Activated CD4-positive, alpha-beta T cell treated with anti-CD3 and anti-CD28 coated beads for 1 hour (primary cell): ENCODE measurements at regions not wholly inside any gene's neighbourhood (a gene's known extent, or its start where the extent isn't known, plus 50 kb on each side); places are given as distances from the start of the nearest gene placed in this dataset.
"Not testable (repeated sequence)": the region's sequence is repeated elsewhere in the genome, so short reads cannot be mapped to it uniquely, and the experiment has no call there.

Source experiments
- DNase-seq: peaks from one replicate; pipeline ENCODE4 v3.0.0-alpha.2; 2020

DNA sequence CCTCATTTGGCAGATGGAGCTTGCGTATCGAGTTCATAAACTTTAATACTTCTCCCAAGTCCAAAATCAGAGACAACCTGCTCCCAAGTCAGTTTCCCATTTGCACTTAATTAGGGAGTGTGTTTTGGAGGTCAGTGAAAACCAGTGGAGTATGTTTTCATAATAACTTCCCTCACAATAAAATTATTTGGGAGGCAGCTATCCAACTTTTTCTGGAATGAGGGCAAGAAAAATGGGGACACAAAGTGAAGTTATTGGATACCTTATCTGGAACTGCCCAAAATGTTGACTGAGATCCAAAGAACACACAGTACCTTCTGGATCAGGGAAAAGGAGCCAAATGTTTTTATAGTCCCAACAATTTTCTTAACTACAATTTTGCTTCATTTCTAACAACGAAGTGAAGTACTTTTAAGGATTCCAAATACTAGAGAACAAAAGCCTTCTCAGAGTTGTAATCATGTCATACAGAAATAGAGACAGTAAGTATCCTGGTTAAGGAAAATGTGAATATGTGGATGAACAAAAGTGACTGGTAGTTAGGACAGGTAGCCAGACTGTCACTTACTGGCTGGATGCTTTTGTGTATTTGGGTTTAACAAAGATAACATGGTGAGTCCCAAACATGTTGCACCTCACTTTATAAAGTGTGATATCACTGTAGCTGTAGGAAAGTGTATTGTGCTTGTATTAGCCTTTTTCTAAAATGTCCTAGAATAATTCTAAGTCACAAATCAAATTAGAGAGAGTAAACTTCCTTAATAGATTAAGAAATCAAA, 325.0 kb downstream of the HLX start:
- DNase-seq: no peak

GRCh38 chr1:221206076-221206475, 326.8 kb downstream of the HLX start:
- DNase-seq: no peak

DNA sequence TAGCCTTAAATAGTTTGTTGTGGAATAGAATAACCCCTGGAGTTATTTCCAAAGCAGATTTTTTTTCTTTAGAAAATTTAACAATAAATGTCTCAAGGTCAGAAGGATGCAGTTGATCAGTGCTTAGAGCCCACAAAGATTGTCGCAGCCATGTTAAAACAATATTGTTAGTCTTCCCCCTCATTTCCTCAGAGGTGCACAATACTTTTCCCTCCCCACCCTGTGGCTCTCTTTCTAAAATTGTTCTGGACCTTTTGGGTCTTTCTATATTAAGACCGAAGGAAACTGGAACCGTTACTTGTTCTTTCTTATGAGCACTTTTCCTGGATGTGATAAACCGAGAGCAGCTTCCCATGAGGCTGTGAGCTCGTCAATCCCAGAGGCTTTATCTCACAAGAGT, 333.7 kb downstream of the HLX start:
- no peak for DNase-seq

DNA sequence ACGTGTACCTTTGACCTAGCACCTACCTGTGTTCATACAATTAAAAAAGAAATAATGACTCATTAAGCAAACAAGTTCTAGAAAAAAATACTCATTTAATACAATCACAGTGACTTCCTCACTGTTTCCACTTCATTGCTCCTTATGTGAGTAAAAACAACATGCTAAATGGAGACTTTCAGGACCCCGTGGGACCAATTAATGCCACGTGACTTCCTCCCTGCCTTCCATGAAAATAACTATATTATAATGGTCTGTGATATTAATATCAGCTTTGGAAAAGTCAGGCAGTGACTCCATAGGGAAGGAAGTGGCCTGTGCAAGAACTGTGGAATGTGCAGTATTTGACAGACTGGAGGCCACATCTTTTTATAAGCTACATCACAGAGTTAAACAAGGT, 337.8 kb downstream of the HLX start:
- DNase-seq: no peak

DNA sequence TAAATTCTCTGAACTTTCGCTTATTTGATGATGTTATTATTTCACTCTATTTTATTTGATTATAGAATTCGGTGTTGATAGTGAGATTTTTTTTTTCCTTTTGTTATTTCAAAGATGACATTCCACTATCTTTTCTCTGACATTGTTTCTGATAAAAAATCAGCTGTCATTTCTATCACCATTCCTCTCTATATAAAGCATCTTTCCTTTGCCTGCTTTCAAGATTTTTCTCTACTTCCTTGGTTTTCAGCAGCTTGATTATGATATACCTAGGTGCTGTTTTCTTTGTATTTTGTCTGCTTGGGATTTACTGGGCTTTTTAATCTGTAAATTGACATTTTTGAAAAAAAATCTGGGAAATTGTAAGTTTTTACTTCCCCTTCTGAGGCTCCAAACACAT, 344.0 kb downstream of the HLX start:
- no peak for DNase-seq

GRCh38 chr1:221227460-221227859, 348.2 kb downstream of the HLX start:
- DNase-seq: no peak

GRCh38 chr1:221227872-221228337, 348.7 kb downstream of the HLX start:
- DNase-seq: no peak

DNA sequence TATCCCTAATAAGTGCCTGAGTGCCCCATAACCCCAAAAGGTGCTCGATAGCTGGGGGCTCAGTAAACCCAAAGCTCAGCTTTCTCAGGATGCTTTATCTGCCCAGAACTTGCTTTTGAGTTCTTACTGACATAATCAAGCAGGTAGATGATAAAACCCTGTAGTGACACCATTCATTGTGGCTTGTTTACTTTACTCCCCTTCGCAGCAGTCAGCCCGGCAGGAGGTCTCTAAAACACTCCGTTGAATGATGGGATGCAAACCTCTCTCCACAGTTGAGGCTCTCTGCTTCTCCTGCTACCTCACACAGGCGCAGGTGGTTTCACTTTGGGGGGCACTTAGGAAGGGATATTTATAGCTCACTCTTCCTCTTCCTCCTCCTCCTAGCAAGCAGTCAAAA, 349.4 kb downstream of the HLX start:
- no peak for DNase-seq

GRCh38 chr1:221230605-221231004, 351.4 kb downstream of the HLX start:
- no peak for DNase-seq

DNA sequence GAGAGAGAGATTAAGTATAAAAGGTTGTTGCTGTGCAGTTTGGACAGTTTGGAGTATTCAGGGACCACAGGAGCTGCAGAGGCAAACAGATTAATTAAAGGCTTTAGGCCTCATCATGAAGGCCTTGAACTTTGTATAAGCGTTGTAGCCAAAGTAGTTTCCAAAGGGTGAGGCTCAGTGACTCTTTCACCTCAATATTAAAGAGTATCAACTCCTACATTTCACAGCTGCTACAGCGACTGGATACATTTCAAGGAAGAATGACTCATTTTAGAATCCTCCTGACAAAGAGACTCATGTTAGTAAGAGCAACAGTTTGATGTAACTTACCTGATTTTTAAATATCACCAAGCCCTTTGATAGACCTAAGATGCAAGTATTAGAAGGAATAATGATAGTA, 355.5 kb downstream of the HLX start:
- DNase-seq: no peak

DNA sequence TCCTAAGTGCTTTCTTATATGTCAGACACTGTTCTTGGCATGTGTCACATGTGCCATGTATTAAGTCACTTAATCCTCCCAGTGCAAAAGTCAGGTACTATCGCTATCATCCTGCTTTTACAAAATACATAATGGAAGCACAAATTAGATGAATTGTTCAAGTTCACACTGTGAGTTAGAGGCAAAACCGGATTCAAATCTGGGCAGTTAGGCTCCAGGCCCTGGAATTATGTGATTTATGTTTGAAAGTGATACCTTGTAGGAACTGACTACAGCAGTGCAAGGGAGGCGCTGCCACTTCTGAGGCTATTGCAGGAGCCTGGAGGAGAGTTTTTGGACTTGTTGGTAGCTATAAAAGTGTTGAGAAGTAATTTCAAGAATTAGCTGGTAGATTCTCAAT, 358.3 kb downstream of the HLX start:
- DNase-seq: no peak

DNA sequence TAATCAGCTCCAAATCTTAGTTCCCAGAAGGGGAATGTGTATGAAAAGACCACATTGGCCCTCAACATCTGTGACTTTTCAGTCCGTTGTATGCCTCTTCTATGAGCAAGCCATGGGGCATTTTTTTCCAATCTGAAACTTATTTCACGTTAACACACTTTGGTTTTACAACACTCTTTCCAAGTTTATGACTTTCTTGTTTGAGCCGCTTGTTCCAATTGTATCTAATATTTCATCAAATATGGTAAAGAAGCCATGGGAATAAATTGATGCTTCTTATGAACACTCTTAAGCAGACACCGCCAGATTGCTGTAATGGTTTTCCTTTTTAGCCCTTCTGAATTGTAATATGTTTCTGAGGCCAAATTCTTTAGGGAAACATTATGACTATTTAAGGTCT, 359.9 kb downstream of the HLX start:
- DNase-seq: no peak

- DNase-seq: no peak
Measured at GRCh38 chr1:221239792-221240191, 360.5 kb downstream of the HLX start.

DNA sequence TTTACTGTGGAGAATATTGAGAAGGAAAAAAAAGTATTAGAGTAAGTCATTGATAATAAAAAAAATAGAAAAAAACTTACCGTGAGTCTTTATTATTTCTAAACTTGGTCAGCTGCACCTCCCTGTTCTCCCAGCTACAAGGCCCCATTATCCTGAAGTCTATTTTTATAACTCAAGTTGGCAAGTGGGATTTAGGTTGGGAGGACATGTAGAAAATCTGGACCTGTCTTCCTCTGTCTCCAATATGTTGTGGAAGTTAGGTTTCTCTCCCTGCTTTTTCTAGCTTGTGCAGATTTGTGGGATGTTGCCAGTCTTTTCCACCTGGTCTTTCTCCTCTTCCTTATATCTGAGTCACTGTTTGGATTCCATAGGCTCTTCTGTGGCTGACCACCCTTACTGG, 361.4 kb downstream of the HLX start:
- DNase-seq: no peak

DNA sequence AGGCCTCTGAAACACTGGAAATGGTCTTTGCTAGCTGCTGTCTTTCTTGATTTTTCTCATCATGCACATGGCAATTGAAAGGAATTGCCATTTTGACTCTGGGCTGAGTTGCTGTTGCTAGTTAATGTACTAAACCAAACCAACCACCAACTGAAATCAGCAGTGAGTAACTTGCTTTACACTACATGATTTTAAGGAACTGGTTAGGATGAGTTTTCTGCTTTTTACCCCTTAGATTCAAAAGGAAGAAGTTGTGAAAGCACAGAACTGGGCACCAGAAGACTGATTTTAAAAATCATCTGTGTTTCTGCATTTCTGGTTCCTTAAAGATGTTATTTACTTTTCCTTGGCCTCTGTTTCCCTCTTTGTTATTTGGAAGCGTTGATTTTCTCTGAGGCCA, 361.9 kb downstream of the HLX start:
- no peak for DNase-seq

GRCh38 chr1:221241592-221241991, 362.3 kb downstream of the HLX start:
- no peak for DNase-seq

GRCh38 chr1:221246067-221246466, 366.8 kb downstream of the HLX start:
- no peak for DNase-seq

GRCh38 chr1:221246628-221247415, 367.6 kb downstream of the HLX start:
- DNase-seq: no peak

- DNase-seq: no peak
Measured at GRCh38 chr1:221251580-221251979, 372.3 kb downstream of the HLX start.

- no peak for DNase-seq
Measured at GRCh38 chr1:221254813-221255212, 375.6 kb downstream of the HLX start.

DNA sequence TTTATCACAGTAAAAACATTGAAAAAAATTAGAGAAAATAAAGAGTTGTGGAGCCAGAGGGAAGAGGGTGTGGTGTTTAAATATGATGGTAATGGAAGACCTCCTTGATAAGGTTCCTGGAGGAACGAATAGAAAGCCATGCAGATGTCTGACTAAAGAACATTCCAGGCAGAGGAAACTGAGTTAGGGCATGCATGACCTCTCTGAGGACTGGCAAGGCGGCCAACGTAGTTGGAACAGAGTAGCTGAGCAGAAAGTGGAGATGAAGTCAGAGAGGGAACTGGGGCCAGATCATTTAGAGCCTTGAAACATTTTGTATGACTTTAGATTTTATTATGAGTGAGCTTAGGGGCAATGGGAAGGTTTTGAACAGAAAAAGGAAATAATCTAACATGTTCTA, 377.5 kb downstream of the HLX start:
- no peak for DNase-seq

- not testable (repeated sequence) for DNase-seq
Measured at GRCh38 chr1:221257548-221257947, 378.3 kb downstream of the HLX start.

DNA sequence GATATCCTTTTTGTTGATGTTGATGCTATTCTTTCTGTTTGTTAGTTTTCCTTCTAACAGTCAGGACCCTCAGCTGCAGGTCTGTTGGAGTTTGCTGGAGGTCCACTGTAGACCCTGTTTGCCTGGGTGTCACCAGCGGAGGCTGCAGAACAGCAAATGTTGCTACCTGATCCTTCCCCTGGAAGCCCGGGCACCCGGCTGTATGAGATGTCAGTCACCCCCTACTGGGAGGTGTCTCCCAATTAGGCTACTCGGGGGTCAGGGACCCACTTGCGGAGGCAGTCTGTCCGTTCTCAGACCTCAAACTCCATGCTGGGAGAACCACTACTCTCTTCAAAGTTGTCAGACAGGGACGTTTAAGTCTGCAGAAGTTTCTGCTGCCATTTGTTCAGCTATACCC, 383.4 kb downstream of the HLX start:
- not testable (repeated sequence) for DNase-seq
